ENCODE measurements at regions not wholly inside any gene's neighbourhood (a gene's known extent, or its start where the extent isn't known, plus 50 kb on each side); places are given as distances from the start of the nearest gene placed in this dataset.

DNA sequence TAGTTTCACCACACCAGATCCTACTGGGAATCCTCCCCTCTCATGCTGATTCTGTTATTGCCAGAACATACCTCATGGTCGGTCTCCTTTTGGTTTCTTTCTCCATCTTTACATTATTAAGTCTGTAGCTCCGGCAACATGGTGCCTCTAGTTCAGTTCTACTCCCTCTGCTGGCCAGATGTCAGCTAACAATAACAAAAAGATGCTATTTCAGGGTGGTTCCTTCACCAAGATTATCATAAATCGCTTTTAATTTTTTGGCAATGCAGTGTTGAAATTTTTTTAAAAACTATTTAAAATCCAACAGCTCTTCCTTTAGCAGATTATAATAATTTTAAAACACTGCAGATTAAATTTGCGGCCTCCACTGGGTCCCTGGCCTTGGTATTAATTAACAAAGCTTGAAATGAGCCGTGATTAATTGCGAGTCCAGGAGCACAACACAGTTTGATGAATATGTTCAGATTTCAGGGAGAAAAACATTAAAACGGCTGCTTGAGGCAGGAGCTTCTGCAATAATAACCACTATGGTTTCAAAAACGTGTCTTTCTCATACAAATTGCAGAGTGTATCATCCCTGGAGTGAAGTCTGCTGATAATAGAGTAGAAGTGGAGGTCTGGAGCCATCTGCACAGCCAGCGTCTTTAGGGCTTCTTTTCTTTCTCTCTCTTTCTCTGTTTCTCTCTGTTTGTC lies 492.9 kb upstream of the KIRREL3 start:
- TF ChIP-seq POLR2A (IDR thresholded peaks at IDR 0.05): no peak
- TF ChIP-seq, protein P1, sequence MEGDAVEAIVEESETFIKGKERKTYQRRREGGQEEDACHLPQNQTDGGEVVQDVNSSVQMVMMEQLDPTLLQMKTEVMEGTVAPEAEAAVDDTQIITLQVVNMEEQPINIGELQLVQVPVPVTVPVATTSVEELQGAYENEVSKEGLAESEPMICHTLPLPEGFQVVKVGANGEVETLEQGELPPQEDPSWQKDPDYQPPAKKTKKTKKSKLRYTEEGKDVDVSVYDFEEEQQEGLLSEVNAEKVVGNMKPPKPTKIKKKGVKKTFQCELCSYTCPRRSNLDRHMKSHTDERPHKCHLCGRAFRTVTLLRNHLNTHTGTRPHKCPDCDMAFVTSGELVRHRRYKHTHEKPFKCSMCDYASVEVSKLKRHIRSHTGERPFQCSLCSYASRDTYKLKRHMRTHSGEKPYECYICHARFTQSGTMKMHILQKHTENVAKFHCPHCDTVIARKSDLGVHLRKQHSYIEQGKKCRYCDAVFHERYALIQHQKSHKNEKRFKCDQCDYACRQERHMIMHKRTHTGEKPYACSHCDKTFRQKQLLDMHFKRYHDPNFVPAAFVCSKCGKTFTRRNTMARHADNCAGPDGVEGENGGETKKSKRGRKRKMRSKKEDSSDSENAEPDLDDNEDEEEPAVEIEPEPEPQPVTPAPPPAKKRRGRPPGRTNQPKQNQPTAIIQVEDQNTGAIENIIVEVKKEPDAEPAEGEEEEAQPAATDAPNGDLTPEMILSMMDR (IDR thresholded peaks at IDR 0.05): peak in 2 of 6 experiments; percentile 9 to 31
